HG02852 (cell line): ENCODE measurements at regions not wholly inside any gene's neighbourhood (a gene's known extent, or its start where the extent isn't known, plus 50 kb on each side); places are given as distances from the start of the nearest gene placed in this dataset.
A peak's percentile ranks its signal among the peaks of the same experiment; 100 is the strongest.

Experiments used
- ATAC-seq: cut with Tn5 transposase; IDR thresholded peaks from one replicate; pipeline ENCODE4 v1.9.1; 2021; ENCODE audit warnings: mild to moderate bottlenecking, moderate library complexity; ENCODE audit not compliant: unreplicated experiment

DNA sequence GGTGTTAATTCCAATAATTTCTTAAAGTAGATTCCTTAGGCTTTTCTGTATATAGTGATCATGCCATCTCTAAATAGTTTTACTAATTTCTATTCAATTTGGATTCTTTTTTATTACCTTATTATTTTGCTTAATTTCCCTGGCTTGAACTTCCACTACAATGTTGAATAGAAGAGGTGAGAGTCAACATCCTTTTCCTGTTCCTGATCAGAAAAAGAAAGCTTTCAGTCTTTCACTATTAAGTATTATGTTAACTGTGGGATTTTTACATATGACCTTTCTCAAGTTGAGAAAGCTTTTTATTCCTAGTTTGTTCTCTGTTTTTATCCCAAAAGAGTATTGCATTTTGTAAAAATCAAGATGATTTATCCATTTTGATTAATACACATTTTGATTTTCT lies 574.5 kb upstream of the TLE4 start:
- ATAC-seq, result no peak

DNA sequence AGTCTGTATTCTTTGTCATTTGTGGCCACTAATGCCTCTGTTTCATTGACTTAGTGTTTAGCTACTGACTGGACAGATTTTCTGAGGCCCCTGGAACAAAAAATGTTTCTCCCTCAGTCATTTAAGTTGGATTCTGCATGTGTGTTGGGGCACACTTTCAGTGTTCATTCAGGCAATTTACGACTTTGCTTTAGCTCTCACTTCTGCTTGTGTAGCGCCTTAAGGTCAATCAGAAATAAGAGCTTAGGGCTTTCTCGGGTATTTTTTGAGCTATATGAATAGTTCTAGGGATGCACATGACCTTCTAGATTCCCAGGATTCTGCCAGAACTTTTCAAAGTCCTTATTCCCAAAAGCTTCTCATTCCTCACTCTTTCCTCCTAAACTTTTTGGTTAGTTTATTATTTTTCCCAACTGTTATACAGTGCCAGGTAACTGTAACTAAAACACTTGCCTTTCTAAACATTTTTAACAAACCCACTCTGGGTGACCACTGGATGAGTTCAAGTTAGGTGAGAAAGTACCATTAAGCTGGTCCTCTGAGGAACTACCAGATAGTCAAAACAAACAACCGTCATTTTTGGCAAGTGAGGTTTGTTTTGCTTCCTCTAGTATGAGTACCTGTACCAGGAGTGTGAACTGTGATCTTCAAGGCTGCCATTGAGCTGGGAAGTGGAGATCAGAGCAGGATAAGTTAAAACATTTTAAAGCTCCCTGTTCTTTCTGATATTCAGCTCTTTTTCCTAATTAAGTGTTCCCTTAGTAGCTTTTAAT lies 571.3 kb upstream of the TLE4 start:
- no peak for ATAC-seq

DNA sequence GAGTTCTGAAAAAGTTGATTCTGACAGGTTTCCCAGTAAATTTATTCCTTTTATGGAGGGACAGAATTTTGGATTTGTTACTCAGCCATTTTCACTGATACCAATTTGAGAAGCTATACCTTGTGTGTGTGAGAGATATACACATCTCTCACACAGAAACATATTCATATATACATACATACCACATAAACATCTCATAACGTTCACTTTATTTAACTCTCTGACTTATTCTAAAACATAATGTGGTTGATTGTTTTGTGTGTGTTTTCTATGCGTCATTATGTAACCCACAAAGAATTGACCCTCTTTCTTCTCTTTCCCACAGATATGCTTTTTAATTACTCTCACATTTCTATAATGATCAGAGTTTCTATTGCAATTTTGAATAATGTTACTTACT lies 570.8 kb upstream of the TLE4 start:
- ATAC-seq, result no peak

DNA sequence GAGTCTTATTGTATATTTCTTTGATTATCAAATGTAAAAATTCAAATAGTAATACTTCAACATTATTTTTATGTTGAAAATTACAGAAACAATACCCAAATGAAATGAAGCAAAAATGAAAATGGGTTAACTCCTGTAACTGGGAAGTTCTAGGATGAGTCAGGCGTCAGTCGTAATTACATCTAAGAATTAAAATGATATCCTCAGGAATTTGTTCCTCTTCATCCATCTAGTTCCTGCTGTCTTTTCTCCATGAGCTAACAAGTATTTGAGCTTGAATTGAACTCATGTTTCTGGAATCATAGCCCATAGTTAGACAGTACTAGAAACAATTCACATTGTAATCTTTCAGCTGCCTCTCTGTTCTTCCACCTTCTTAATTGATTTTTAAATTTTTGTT lies 568.3 kb upstream of the TLE4 start:
- no peak for ATAC-seq

DNA sequence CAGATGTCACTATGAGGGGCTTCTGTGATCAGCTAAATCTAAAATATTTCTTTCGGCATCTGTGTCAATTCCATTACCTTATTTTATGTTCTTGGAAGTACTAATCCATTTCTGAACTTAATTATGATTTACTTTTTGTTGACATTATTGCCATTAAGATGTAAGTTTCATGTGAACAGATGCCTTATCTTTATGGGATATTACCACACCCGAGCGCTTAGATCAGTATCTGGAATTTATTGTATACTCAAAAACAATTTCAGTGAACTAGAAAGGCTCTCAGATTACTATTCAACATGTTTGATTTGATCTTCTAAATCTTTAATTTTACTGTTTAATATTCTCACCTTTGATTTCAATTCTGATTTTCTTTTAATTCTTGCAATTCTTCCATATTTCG lies 567.7 kb upstream of the TLE4 start:
- no peak for ATAC-seq

DNA sequence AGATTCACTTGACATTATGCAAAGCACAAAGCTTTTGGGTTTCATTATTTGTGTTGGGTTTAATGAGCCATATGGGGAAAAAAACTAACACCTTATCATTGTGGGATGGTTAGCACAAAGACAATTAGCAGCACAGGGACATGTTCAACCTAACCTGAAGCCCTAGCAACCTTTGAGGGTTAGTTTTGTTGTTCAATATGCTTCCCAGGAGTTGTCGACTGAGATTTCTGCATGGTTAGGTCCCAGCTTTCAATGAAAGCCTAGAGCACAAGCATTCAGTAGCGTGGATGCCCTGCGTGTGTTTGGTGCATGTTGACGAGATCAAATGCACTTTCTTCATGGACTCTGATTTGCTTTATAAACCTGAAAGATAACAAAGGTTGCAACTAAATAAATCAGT lies 565.2 kb upstream of the TLE4 start:
- ATAC-seq, result no peak

DNA sequence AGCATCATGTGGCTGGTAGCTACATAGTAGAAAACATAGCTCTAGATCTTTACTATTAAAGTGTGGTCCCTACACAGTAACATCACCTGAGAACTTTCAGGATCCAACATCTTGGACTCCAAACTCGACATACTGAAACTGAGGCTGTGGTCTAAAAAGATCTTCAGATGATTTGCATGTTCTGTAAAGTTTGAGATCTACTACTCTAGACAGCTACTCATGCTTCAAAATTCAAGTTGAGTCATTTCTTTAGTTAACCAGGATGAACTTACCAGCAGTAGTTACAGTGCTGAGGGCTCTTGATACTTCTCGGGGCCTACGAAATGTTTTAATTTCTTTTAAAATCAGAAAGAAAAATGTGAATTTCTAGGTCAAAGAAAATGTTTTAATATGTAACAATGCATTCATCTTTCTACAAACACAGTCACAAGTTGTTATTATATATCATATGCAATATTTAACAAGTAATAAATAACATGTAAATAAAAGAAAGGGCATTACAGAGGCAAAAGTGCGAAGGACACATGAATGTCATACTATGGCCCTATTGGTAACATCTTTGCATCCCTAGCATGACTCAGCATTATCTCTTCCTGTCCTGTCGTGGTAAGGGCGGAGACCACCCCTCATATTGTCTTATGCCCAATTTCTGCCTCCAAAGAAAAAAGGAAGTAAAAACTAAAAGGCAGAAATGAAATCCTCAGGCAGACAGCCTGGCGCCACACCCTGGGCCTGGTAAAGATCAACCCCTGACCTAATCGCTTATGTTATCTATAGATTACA lies 563.9 kb upstream of the TLE4 start:
- ATAC-seq, result peak; percentile 99

DNA sequence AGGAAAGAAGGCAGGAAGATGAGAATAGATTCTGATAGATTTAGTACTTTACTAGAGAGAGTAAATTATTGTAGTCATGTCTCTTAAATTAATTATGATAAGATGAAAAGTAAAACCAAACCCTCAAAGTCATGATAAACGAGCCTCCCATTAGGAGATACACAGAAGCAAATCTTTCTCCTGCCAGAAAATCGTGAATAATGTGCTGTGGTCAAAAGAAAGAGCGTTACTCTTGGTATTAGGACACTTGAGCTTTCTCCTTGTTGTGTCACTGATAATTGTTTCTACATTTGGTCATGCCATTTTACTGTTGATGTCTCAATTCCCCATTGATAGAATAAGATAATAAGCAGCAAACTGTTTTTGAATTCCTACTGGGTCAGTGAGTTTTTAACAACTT lies 562.8 kb upstream of the TLE4 start:
- no peak for ATAC-seq

DNA sequence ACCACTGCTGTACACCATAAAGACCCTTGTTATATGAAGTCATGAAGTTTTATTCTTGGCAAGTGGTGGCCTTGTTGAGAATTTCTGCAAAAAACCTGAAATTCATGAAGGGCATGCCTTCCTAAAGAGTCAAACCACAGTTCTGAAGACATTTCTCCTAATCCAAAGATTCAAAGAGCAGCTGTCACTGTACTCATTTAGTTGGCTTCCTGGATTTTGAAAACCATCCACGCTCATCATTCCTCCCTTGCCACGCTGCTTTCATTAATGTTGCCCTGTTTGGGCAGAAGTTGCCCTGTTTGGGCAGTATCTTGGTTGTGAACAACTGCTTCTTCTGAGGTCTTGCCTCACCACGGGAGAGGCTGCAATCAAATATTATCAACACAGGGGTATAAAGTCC lies 560.3 kb upstream of the TLE4 start:
- ATAC-seq, result no peak

DNA sequence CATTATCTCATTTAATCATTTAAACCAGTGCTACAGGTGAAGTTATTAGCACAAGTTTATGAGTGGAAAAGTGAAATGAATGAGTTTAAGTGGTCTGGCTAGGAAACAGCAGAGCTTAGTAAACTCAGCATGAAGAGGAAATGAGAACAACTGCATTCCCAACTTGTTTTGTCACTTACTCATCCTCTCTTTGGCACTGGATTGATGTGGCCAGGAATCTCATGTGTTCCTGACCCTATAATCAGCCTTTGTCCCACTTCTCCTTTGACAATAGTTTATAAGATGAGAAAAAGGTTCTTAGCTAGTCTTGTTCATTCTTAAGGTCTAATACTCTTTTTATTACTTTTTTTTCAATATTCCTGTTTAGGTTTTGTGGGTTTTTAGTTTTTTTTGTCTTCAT lies 559.2 kb upstream of the TLE4 start:
- no peak for ATAC-seq

DNA sequence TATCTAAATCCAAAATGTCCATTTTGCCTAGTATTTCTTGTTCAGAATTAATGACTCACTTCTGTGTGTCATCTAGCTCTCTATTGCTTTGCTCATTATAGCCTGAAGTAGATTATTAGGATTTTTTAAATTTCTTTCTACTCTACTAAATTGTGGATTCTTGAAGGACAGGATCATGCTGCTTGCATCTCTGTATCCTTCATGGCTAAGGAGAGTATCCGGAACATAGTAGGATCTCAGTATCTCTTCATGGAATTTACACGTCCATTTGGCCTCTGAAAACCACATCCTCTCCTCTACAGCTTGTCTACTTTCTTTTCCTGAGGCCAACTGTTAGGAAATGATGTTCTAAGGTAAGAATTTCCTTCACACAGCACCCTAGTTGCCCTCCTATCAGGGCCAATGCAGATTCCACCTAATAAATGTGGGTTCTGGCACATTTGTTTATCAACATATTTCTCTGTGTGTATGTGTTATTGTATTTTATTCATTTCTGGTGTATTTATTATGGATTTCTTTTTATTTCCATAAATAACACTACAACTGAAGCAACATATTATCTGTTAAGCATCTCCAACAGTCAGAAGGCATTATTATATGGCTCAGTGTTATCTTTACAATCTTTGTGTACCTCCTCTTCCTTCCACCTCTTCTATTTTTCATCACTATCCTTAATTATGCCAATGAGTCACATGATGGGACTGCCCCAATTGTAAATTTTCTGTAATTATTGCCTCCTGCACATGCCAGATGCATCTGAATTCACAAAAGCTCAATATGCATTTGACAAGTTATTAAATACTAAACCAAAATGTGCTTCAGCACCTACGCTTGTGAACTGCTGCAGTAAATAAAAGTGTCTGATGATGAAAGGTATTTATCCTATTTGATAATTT lies 557.8 kb upstream of the TLE4 start:
- ATAC-seq, result no peak

DNA sequence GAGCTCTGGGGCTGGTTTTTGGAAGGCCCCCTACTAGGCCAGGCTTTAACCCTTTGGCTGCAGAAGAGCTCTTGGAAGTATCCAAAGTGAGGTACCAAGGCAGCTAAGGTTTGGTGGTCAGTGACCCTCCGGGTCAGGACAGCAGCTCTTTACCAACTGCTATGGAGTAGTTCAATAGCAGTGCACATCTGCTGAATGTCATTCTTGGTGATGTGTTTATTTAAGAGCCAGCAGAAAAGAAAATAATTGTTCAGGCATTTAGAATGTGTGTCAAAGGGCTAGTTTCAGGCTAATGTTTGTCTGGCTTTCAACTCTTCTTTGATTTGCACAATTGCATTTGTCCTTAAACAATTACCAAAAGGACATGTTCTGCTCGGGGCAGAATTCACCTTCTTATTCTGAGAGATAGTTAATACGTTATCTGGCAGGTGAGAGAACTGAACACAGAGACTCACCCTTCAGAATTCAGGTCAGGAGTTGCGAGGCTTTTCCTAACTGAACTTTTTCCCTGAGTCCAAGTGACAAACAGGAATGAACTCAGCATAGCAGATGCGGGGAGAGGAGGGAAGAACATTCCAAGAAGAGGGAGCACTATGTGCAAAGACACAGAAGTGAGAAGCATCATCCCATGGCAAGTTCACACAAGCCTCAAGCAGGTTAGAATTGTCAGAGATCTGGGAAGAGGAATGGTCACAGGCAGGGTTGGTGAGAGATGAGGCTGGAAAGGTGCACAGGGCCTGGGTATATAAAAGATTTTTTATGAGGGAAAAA lies 556.7 kb upstream of the TLE4 start:
- no peak for ATAC-seq

DNA sequence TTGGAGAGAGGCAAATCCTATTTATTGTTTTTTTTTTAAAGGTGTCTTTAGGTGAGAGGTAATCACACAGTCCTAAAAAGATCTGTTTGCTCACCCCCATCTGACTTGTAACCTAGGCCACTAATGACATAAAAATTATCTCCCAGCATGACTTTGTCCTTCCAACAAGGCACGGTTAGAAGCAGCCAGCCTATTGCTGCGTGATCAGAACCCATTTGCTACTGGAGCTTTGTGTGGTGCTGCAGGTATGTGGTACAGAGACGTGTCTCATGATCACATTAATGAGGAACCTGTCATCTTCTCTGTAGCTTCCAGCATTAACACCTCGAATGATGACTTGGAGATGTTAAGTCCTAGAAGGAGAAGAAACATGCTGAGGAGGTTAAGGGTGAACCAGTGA lies 555.8 kb upstream of the TLE4 start:
- no peak for ATAC-seq

DNA sequence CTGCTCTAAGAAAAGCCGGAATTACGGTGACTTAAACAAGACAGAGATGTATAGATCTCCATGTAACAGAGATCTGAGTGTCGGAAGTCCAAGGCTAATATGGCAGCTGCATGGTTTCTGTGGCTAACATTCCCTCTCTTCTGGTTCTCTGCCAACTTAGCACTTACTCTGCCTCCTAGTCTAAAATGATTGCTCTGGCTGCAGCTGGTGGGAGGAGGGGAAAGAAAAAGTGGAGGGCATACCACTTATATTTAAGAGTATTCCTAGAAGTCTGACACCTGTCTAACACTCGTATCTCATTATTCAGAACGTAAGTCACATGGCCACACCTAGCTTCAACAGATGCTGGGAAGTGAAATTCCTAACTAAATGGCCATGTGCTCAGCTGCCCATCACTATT lies 551.5 kb upstream of the TLE4 start:
- ATAC-seq, result no peak

DNA sequence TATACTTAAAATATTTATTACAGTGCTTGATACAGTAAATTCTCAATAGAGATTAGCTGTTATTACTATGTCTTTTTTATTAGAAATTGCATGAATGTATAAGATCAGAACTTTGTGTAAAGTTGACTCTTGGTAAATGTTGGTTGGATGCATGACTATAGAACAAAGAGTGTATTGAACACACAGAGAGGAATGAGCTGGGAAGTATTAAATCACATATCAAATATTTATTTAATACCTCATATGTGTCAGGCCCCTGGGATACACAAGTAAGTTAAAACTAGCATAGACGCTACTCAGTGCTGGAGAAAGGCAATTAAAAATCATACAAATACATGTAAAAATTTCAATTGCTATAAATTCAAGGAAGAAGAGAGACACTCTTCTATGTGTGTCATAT lies 550.7 kb upstream of the TLE4 start:
- no peak for ATAC-seq

DNA sequence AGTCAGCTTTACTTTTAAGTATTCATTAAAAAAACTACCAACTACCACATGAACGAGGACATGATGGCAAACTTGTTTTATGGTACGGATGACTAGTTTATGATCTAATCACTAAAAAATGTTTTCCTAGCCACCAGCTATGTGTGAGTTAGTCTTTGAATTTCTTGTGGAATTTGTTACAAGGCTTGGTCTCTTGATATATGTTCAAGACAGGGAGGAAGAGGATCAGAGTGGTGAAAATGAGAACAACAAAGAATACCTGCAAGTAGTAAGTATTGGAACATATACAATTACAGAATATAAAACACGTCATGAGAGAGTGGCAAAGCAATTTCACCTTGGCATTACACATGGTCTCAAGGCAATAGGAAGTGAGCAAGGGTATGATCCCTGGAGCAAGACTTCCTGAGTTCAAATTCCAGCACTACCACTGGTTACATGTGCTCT lies 548.6 kb upstream of the TLE4 start:
- ATAC-seq, result no peak

DNA sequence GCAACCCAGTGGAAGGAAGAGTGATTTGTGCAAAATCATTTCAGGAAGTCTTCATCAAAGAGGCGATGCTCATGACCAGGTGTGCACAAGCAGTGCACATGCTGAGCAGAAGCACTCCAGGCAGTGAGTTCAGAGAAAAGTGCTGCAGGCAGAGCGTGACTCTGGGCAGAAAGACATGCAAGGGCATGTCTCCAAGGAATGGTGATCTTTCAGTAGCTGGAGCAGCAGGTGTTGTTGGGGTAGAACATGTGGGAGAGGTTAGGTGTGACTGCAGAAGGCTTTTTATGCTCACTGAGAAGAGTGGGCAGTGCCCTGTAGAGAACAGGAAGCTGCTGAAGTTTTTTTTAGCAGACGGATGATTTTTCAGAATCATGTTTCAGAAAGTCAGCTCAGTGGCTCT lies 545.4 kb upstream of the TLE4 start:
- ATAC-seq, result peak; percentile 83

DNA sequence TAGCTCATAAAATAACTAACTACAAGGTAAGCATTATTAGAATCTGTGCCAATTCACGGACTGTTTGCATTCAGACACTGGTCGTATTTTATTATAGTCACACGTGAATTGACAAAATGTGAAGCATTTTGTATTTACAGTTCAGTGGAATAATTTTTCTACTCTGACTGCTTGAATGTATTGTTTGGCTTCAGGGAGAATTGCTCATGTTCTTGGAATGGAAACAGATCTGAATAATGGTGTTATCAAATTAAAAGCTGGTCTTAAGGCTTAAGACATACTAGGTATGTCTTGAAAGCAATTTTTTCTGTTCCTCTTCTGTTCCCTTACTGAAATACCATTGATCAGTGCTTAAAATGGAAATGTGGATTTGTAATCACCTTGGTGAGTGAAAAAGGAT lies 543.7 kb upstream of the TLE4 start:
- ATAC-seq, result no peak

DNA sequence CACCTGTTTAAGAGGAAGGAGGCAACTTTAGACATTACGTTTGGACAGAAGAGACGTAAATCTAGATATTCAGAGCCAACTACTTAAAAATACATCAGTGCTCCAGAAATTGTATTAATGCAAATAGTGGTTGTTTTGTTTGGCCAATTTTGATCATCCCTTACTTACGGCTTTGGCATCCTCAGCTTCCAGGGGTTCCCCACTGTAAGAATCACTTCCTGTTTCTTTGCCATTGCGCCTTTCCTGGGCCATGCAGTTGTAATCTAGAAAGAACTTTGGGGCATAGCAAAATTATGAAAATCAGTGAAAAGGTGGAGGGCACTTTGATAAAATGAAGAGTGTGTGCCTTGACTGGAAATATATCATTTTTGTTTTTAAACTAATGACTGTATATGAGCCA lies 537.2 kb upstream of the TLE4 start:
- ATAC-seq, result no peak

DNA sequence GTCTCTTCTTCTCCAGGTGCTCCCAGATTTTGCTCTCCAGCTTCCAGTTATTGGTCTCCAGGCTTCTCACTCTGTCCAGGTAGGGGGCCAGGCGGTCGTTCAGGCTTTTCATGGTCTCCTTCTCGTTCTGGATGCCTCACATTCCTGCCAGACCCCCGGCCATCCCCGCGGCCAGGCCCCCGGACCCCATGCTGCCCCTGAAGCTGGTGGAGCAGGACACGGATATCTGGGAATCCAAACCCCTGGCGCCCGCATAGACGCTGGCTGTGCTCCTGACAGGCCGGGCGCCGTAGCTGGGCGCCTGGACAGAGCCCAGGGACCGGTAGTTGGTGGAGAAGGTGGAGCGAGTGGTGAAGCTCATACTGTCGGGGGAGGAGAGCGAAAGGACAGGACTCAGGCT lies 534.4 kb upstream of the TLE4 start:
- no peak for ATAC-seq

DNA sequence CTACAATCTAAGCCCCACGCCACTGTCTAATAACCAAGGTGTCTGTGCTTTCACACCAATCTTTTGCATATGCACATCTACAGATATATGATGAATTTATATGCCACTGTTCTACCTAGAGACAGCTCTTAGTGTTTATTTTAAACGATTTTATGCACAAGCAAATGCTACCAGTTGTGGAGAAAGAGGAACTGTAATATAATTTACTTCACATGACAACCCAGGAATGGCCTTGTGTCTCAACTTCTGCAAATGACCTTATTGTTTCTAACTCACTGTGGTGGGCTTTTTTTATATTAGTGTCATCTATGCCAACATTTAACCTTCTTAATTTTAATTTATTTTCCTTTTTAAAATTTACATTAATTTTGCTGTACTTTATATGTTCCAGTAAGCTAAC lies 531.1 kb upstream of the TLE4 start:
- no peak for ATAC-seq
